ENCODE measurements at regions not wholly inside any gene's neighbourhood (a gene's known extent, or its start where the extent isn't known, plus 50 kb on each side); places are given as distances from the start of the nearest gene placed in this dataset.

DNA sequence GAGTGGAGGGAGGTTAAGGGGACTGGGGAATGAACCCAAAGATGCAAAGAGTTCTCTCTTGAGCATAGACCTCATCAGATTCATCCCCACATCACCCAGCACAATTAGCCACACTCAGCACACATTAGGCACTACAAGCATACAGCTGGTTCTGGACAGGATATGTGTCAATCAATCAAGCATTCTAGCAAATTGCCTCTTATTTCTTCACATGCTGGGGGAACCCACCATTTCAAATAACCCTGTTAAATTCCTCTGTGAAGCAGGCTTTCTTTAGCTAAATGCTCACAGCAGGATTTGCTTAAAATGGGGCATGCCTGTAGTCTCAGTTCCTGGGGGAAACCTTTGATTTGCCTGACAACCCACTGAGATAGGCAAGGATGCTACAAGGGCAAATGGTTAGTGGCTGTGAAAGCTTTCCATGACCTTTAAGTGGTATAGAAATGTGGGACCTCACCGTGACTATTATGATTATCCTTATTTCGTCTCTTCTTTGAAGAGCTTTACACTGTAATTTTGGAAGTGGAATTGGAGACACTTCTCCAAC is 193.4 kb upstream of the ZMIZ1 start:
- DNase-seq: no peak

DNA sequence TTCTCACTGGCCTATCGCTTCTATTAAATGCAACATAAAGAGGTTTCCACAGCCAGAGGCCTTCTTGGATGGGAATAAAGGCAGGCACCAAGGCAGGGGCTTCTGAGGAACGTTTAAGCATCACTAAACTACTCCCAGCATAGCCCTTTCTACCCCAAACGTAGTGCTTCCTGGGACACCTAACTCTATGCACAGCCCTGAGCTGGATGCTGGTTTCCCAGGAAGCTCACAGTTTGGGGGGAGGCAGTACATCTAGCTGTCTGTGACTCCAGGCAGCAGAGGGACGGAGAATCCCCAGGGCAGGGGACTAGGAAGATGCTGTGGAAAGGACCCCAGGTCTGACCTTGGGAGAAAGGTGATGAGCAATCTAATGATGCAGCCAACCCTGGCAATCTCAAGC is 192.8 kb upstream of the ZMIZ1 start:
- no peak for DNase-seq

DNA sequence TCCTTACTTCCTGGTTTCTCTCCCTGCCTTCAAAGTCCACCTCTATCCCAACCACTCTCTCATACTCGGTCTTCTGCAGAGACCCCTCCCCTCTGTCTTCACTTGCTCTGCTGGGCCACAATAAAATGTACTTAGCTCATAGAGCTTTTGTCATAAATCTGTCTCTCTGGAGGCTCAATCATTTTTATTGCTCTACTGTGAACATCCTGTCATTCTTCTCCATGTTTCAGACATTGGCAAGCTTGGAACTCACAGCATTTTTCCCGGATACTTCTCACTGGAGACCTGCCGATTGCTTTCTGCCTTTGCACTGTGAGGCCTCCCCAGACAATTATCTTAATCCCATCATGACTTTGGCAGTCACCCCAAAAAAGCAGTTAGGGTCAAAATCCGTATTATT is 192.3 kb upstream of the ZMIZ1 start:
- no peak for DNase-seq

DNA sequence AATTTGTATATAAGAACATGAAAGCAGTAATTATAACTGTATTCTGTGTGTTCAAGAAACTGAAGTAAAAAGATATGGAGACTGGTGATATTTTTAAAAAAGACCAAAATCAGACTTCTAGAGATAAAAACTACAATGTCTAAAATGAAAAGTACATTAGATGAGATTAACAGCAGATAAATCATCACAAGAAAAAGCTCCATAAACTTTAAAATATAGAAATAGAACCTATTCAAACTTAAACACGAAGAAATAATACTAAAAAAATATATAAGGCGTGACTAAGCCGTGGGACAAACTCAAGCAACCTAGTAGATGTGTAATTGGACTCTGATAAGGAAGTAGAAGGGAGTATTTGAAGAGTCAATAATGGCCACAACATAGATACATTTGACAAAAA is 189.1 kb upstream of the ZMIZ1 start:
- no peak for DNase-seq

DNA sequence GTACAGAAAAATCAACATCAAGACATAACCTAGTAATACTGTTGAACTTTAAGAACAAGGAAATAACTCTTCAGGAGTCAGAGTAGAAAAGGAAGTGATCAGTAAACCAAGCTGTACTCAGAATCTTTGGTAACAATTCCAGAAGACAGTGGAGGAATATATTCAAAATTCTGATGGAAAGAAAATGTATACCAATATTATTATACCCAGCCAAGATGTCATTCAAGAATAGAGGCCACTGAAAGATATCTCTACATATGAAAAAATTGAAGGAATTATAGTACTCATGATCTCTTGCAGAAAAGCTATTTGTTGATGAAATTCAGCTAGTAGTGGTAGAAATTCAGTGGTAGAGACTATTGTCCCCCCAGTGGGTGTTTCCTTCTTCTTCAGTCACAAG is 182.6 kb upstream of the ZMIZ1 start:
- DNase-seq: no peak

DNA sequence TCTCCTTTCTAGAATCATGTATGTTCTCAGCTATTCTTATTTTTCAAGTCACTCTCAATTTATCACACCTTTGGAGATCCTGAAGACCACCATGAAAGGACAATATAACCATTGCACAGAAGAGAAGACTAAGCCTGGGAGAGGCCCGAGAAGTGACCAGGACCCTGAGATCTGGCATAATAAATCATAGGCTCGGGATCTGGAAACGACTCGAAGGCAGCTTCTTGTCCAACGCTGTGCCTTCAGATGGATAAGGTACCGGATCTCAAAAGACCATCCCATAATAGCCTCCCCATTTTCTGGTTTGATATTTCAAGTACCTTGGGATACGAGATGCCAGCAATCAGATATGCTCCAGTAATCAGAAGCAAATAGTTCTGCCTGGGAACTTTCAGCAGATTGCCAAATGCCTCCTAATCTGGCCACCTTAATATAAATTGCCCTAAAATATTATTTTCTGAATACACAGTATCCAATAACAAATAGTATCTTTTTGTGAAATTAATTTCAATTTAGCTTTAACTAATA is 179.2 kb upstream of the ZMIZ1 start:
- DNase-seq: no peak

DNA sequence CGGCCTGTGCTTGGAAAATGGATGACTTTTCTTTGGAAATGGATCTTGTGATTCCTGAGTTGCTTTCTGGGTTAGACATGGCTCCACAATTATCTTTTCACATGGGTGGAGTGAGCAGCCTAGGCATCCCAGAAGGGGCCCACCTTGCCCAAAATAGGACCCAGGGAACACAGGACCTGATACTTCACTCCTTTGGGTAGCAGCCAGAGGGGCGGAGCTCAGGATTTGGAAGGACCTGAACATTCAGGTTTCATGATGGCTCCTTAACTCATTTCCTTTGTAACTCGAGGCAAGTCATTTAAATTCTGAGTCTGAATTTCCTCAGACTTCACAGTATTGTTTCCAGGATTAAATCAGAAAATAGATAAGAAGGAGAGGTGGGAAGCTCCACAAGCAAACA is 178.3 kb upstream of the ZMIZ1 start:
- no peak for DNase-seq

DNA sequence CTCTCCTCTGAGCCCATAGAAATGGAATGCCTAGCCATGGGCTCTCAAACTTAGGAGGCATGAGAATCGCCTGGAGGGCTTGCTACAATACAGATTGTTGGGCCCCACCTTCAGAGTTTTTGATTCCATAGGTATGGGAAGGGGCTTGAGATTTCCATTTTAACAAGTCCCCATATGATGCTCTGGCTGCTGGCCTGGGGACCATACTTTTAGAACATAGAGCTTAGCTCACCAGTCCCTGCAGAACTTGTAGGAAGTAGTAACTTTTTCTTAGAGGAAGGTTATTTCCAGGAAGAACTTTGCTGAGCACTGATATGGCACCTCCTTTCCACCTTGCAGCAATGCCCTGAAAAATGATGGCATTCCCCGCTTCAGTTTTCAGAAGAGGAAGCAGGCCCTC is 177.0 kb upstream of the ZMIZ1 start:
- DNase-seq: no peak

DNA sequence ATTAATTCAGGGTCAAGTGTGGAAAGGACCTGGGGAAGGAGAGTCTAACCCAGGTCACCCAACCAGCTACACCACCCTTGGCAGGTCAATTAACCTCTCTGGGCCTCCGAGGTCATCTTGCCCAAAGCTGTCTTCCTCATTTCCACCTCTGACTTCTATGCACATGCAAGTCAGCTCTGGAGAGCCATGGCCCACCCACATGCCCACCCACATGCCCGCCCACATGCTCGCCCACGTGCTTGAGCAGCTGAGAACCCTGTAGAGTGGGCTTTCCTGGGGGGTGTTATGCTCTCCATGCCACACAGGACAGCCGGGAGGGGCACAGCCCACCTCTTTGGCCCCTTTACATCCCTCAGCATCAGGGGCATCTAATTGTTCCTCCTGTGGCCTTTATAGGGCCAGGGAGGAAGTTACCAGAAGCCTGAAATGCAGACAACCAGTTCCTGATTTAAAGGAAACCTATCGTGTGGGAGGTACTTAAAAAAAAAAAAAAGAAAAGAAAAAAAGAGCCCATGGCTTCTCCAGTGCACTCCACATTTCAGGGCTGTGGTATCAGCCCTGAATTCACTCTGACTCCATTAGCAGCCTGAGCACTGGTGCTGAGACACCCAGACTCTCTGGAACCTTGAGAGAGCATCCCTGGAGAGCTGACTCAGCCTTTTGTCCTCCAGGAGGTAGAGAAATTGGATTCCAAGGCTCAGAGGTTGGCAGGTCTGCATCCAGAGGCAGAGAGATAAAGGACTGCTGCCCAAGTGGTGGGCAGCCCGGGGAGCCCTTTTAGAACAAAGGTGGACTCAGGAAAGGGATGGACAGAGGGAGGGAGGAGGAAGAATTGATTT is 176.2 kb upstream of the ZMIZ1 start:
- no peak for DNase-seq

DNA sequence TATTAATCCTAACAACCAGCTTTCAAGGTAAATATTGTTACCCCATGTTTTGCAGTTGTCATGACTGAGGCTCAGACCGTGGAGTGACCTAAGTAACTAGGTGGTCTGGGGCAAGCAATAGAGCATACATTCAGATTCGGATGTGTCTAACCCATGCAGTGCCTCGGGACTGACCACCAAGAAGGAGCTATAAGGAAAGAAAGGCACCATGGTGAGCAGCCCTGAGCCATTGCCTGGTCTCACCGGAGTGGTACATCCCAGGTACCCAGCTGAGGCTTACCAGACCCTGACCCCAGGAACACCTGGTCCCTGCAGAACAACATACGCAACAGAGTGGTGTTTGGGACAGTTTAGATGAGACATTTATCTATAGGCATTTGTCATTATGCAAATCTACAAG is 175.5 kb upstream of the ZMIZ1 start:
- DNase-seq: no peak

DNA sequence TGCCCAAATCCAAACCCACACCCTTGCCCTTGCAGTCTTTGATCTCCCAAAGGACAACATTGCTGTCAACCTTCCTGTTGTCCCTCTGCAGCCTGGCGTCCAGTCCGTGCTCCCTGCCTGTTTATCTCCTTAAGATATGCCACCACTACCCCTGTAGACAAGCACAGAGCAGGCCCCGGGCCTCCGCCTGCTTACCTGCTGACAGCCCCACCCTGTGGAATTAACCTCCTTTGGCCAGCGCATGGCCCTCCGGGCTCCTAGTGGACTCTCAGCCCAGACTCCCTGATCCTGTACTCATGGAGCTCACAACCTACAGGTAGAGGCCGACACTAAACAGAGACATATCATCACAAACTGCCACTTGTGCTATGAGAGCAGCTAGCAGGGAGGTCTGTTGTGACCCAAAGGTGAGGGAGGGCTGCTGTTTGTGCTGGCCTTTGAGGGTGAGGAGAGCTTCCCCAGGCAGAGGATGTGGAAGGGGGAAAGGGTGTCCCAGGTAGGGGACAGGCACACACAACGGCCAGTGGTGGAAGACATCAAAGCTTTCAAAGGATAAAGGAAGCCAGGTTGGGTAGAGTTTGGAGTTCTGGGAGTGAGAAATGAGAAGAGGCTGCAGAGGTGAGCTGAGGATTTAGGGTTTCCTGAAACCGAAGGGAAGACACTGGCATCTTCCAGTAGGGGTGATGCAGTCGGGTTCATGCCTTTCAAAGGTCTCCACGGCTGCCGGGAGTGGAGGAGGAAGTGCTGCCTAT is 174.5 kb upstream of the ZMIZ1 start:
- no peak for DNase-seq

DNA sequence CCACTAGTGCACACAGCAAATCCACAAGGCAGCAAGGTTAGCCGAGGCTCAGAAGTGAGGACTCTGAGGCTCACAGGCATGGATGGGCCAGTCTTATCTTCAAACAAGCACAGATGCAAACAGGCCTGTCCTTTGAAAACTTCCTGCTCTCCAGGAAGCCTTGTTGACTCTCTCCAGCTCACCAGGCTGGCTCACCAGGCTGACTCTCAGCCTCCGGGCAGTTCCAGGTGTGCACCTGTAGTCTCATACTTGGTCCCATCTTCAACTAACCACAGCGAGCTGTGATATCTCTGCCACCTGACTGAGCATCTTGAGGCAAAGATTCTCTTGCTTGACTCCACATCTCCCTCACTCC is 173.9 kb upstream of the ZMIZ1 start:
- DNase-seq: no peak

DNA sequence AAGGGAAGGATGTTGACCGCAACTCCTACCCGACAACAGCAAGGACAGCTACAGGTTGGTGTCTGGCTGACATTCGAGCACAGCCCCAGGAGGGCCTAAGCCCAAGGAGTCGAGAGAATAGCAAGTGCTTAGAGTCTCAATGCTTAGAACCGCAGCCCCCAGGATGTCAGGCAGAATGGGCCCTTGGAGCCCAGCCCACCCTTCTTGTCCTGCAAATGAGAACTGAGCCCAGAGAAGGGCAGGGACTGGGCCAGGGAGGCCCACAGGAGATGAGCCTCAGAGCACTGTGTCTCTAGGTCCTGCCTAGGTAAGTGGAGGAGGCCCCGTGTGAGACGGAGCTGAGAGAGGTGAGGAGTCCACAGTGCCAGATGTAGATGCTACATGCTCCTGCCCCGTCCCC is 173.3 kb upstream of the ZMIZ1 start:
- no peak for DNase-seq

DNA sequence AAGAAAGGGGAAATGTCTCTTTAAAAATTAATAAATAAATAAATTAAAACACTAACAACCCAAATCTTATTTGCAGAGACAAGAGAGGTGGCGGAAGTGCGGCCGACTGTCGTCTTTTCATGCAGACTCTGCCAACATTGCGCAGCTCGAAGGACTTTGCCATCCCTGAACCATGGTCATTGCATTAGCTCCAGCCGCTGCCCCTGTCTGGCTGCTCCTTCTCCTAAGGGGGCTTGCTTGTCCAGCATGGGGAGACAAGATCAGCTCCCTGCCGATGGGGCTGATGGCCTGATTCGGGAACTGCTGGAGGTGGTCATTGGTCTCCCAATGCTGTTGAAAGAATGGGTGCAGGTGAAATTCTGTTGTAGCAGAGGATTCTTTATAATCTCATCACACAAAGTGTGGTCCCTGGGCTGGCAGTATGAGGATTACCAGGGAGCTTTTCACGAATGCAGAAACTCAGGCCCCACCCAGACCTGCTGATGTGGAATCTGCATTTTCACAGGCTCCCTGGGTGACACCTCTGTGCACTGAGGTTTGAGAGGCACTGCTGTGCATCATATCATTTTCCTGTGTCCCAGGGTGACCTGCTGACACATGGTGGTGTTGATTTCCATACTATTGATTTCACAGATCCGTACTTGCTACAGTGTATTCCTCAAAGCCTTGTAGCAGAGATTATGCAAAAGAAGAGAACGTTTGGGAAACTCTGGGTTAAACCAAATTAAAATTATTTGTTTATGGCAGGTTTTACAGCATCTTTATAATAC is 172.4 kb upstream of the ZMIZ1 start:
- DNase-seq: no peak

DNA sequence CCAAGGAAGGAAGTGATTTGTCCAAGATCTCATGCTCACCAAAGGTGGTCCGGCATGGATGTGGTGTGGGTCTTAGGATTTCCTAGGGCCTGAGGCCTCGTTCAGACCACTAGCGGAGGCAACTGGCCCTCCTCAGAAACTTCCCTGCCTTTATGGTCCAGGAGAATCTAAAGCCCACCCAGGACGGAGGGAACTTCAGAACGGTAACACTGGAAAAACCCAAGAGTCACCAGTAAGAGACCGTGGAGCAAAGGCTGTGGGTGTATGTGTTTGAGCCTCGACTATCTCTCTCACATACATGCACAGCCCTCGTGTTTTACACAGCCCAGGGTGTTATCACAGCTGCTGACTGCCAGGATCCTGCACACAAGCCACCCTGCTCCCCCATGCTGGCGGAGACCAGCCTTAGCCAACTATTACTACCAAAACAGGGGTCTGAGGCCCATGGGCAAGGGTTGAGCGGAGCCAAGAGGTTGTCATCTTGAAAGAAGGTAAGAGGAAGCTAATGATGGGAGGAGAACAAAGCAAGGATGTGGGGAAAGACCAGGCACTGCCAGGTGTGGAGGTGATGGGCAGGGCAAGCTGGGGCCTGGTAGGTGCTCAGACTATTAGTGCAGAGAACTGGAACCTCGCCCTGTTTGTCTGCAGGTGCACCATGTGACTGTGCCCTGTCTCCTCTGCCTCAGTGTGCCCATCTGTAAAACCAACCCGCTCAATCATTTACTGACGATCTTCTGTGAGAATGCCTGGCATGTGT is 170.2 kb upstream of the ZMIZ1 start:
- no peak for DNase-seq

DNA sequence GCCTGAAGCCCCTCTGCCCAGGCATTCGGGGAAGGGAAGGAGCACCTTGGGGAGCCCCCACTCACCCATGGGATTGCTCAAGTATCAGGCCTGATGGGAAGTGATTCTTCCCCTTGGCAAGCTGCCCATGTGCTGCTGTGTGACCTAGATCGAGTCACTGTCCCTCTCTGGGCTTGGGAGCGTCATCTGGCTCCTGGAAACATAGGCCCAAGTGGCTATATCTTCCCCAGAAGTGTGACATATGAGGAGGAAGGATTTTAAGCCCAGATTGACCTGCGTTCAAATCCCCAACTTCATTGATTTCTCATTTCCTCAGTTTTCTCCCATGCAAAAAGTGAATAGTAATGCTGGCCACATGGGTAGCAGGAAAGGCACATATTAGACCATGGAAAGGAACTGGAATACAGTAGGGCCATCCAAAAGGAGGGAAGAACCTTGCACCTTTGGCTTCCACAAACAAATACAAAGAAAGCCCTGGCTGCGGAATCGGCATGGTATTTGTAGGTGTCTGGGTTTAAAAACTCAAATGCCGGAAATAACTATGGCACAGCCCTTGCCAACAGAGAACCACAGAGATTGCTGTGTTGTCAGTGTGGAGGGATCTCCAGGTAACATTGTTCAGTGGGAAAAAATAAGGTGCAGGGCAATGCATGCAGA is 169.5 kb upstream of the ZMIZ1 start:
- DNase-seq: no peak

DNA sequence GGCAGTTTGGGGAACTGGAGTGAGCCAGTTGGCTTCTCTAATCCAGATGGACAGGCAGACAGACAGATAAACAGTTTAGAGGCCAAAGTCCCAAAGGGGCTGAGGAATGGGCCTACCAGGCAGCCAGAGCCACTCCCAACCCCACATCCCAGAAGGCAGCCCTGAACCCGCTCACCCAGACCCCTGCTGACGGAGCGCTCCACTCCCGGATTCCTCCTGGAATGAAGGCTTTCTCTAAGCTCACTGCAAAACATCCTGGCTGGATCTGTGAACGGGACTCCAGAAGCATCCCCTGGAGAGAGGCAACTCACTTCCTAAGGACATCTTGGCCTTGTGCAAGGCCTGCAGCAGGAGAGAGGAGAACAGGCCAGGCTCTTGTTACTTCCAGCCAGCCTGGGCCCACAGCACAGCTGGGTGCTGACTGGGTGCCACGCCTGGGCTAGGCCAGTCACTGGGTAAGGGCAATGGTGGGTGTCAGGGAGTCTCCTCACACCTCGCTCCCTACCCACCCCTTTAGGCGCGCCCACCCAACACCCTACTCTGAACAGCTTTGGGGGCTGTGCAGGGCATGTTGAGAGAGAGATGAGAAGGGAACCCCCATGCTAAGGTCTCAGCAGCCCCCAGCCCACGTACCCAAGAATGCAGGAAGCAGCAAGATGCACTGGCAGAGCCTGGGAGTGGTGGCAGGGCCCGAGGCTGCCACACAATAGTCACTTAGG is 168.6 kb upstream of the ZMIZ1 start:
- DNase-seq: no peak

DNA sequence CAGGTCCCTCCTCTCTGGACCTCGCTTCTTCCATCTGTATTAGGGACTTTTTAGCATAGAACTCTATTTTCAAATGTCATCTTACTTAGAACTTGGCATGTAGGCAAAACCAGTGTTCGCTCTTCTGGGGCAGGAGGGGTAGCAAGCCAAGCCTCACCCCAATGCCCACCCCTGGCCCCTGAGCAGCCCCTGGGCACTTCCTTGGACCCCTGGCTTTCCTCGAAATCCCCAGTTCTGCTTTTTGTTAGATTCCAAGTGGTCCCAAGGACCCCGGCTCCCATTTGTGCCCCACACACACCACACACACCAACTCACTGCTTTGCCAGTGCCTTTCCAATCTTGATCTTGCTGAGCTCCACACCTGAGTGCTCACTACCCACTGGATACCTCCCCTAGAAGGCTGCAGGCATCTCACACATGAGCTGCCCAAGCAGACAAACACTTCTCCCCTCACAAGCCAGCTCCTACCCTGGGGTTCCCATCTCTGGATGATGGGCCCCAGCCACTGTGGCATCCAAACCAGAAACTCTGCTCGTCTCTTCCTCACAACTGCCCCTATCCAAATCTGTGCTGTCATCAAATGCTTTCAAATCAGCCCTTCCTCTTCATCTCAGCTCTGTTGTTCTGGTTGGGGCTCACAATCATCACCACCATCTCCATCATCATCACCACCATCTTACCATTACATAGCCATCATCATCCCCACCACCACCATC is 167.9 kb upstream of the ZMIZ1 start:
- DNase-seq: no peak

DNA sequence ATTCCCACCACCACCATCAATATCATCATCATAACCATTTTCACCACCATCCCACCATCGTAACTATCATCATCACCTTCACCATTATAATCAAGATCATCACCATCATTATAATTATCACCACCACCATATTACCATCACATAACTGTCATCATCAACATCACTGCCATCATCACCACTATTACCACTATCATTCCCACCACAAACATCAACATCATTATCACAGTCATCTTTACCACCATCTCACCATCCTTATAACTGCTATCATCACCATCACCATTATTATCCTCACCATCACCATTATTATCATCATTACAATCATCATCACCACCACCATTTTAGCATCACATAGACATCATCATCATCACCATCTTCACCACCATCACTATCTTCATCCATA is 167.1 kb upstream of the ZMIZ1 start:
- DNase-seq: no peak

DNA sequence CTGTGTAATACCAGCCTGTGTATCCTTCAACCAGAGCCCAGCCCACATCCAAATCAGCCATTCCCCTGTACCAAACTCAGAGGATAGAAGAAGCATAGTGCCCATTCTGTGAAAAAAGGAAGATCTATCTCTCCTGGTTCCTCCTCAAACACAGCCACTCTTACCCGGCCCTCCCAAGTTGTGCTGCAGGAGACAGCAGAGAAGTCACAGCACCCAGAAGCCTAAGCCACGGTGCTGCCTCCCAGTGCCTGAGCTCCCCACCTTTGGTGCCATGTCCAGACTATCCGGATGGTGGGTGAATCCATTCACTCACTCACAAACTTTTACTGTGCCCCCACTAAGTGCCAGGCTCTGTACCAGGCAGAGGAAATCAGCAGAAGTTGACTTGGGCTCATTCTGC is 166.0 kb upstream of the ZMIZ1 start:
- DNase-seq: no peak

Data from activated CD4-positive, alpha-beta T cell treated with anti-CD3 and anti-CD28 coated beads for 1 hour (primary cell).